ENCODE measurements at regions not wholly inside any gene's neighbourhood (a gene's known extent, or its start where the extent isn't known, plus 50 kb on each side); places are given as distances from the start of the nearest gene placed in this dataset.

DNA sequence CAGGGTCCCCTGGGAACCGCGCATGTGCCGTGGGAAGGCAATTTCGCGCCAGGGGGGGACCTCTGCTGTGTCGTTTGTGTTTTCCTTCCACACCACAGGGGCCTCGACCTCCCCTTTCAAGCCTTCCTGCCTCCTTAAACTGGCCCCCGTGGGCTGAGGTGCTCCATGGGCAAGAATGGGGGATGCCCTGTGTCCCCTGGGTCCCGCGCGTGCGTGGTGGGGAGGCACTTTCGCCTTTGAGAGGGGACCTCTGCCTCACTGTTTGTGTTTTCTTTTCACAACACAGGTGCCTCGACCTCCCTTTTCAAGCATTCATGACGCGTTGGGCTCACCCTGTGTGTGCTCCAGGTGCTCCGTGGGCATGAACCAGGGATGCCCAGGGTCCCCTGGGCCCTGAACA, 348.8 kb downstream of the ALG10 start:
- H3K9me3 ChIP-seq (replicated peaks; ENCODE audit: control insufficient read depth, low read depth, low read length), result peaks cover 93% of the 10 kb centered on the region
- no peak overlapping the region for H3K4me3 ChIP-seq (ENCODE audit: low read length)
- H3K27me3 ChIP-seq (ENCODE audit: control insufficient read depth, insufficient read depth, low read length), result no peaks in the 10 kb centered on the region
- no peaks in the 10 kb centered on the region for H3K36me3 ChIP-seq (ENCODE audit: control insufficient read depth, insufficient read depth, low read length)
- H3K27ac ChIP-seq (ENCODE audit: low read length), result no peak overlapping the region
- H3K4me1 ChIP-seq (ENCODE audit: control insufficient read depth, insufficient read depth, low read length), result no peaks in the 10 kb centered on the region
- WGBS (ENCODE audit: insufficient coverage), result 65% methylated on average over 16 of the region's 17 CpGs
- DNase-seq, result no peak

DNA sequence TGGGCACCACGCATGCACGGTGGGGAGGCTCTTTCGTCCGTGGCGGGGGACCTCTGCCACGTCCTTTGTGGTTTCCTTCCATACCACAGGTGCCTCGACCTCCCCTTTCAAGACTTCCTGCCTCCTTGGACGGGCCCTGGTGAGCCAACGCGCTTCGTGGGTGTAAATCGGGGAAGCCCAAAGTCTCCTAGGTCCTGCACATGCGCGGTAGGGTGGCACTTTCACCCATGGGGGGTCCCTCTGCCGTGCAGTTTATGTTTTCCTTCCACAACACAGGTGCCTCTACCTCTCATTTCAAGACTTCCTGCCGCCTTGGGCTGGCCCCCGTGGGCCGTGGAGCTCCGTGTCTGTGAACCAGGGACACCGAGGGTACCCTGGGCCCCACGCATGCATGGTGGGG, 349.7 kb downstream of the ALG10 start:
- peaks cover 90% of the 10 kb centered on the region for H3K9me3 ChIP-seq (replicated peaks; ENCODE audit: control insufficient read depth, low read depth, low read length)
- WGBS (ENCODE audit: insufficient coverage), result 60% methylated on average over 20 of the region's 21 CpGs
- H3K36me3 ChIP-seq (ENCODE audit: control insufficient read depth, insufficient read depth, low read length), result no peaks in the 10 kb centered on the region
- no peaks in the 10 kb centered on the region for H3K4me1 ChIP-seq (ENCODE audit: control insufficient read depth, insufficient read depth, low read length)
- DNase-seq, result no peak
- H3K27me3 ChIP-seq (ENCODE audit: control insufficient read depth, insufficient read depth, low read length), result no peaks in the 10 kb centered on the region
- no peak overlapping the region for H3K4me3 ChIP-seq (ENCODE audit: low read length)
- H3K27ac ChIP-seq (ENCODE audit: low read length), result no peak overlapping the region

DNA sequence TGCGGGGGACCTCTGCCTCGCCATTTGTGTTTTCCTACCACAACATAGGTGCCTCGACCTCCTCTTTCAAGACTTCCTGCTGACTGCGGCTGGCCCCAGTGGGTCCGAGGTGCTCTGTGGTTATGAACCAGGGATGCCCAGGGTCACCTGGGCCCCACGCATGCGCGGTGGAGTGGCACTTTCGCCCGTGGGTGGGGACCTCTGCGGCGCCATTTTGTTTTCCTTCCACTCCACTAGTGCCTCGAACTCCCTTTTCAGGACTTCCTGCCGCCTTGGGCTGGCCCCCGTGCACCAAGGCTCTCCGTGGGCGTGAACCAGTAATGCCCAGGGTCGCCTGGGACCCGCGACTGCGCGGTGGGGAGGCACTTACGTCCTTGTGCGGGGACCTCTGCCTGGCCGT, 351.6 kb downstream of the ALG10 start:
- Histone ChIP-seq H3K4me3 (ENCODE audit: low read length) (no peak overlapping the region), H3K4me1 (ENCODE audit: control insufficient read depth, insufficient read depth, low read length) (no peaks in the 10 kb centered on the region), H3K27ac (ENCODE audit: low read length) (no peak overlapping the region), H3K27me3 (ENCODE audit: control insufficient read depth, insufficient read depth, low read length) (no peaks in the 10 kb centered on the region), H3K9me3 (replicated peaks; ENCODE audit: control insufficient read depth, low read depth, low read length) (peaks cover 87% of the 10 kb centered on the region), H3K36me3 (ENCODE audit: control insufficient read depth, insufficient read depth, low read length) (no peaks in the 10 kb centered on the region)
- DNase-seq, result no peak
- 71% methylated on average over 25 of the region's 25 CpGs for WGBS (ENCODE audit: insufficient coverage)

DNA sequence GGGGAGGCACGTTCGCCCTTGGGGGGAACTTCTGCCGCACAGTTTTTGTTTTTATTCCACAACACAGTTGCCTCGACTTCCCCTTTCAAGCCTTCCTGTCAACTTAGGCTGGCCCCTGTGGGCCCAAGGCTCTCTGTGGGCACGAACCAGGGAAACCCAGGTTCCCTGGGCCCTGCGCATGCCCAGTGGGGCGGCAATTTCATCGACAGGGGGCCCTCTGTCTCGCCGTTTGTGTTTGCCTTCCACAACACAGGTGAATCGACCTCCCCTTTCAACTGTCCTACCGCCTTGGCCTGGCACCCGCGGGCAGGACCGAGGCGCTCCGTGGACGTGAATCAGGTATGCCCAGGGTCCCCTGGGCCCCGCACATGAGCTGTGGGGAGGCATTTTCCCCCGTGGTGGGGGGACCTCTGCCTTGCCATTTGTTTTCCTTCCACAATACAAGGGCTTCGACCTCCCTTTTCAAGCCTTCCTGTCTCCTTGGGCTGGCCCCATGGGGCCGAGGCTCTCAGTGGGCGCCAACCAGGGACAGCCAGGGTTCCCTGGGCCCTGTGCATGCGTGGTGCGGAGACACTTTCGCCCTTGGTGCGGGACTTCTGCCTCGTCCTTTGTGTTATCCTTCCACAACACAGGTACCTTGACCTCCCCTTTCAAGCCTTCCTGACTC, 354.0 kb downstream of the ALG10 start:
- WGBS (ENCODE audit: insufficient coverage), result 68% methylated on average over 23 of the region's 28 CpGs

DNA sequence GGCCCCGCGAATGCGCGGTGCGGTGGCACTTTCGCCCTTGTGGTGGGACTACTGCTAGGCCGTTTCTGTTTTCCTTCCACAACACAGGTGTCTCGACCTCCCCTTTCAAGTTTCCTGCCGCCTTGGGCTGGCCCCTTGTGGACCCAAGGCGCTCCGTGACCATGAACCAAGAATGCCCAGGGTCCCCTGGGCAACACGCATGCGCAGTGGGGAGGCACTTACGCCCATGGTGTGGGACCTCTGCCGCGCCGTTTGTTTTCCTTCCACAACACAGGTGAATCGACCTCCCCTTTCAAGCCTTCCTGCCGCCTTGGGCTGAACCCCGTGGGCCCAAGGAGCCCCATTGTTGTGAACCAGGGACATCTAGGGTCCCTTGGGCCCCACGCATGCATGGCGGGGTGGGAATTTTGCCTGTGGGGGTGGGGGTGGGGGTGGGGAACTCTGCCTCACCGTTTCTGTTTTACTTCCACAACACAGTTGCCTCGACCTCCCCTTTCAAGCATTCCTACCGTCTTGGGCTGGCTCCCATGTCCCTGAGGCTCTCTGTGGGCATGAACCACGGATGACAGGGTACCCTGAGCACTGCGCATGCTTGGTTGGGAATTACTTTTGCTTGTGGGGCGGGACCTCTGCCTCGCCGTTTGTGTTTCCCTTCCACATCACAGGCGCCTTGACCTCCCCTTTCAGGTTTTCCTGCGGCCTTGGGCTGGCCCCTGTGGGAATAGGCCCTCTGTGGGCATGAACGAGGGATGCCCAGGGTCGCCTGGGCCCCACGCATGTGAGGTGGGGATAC, 355.1 kb downstream of the ALG10 start:
- no peak overlapping the region for H3K27ac ChIP-seq (ENCODE audit: low read length)
- no peak overlapping the region for H3K4me3 ChIP-seq (ENCODE audit: low read length)
- no peaks in the 10 kb centered on the region for H3K4me1 ChIP-seq (ENCODE audit: control insufficient read depth, insufficient read depth, low read length)
- H3K27me3 ChIP-seq (ENCODE audit: control insufficient read depth, insufficient read depth, low read length), result no peaks in the 10 kb centered on the region
- WGBS (ENCODE audit: insufficient coverage), result 84% methylated on average over 18 of the region's 35 CpGs
- H3K36me3 ChIP-seq (ENCODE audit: control insufficient read depth, insufficient read depth, low read length), result no peaks in the 10 kb centered on the region
- DNase-seq, result no peak
- peaks cover 87% of the 10 kb centered on the region for H3K9me3 ChIP-seq (replicated peaks; ENCODE audit: control insufficient read depth, low read depth, low read length)

More for the DNA sequence above, 354.0 kb downstream of the ALG10 start:
- Histone ChIP-seq H3K27me3 (ENCODE audit: control insufficient read depth, insufficient read depth, low read length) (no peaks in the 10 kb centered on the region), H3K4me3 (ENCODE audit: low read length) (no peak overlapping the region), H3K9me3 (replicated peaks; ENCODE audit: control insufficient read depth, low read depth, low read length) (peaks cover 86% of the 10 kb centered on the region), H3K27ac (ENCODE audit: low read length) (no peak overlapping the region), H3K36me3 (ENCODE audit: control insufficient read depth, insufficient read depth, low read length) (no peaks in the 10 kb centered on the region), H3K4me1 (ENCODE audit: control insufficient read depth, insufficient read depth, low read length) (no peaks in the 10 kb centered on the region)
- no peak for DNase-seq

DNA sequence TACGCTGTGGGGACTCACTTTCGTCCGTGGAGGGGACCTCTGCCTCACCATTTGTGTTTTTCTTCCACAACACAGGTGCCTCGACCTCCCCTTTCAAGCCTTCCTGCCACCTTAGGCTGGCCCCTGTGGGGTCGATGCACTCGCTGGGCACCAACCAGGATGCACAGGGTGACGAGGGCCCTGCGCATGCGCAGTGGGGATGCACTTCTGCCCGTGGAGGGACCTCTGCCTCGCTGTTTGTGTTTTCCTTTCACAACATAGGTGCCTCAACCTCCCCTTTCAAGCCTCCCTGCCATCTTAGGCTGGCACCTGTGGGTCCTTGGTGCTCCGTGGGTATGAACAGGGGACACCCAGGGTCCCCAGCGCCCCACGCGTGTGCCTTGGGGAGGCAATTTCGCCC, 356.8 kb downstream of the ALG10 start:
- DNase-seq, result no peak
- no peak overlapping the region for H3K27ac ChIP-seq (ENCODE audit: low read length)
- H3K27me3 ChIP-seq (ENCODE audit: control insufficient read depth, insufficient read depth, low read length), result no peaks in the 10 kb centered on the region
- H3K36me3 ChIP-seq (ENCODE audit: control insufficient read depth, insufficient read depth, low read length), result no peaks in the 10 kb centered on the region
- no peaks in the 10 kb centered on the region for H3K4me1 ChIP-seq (ENCODE audit: control insufficient read depth, insufficient read depth, low read length)
- peaks cover 91% of the 10 kb centered on the region for H3K9me3 ChIP-seq (replicated peaks; ENCODE audit: control insufficient read depth, low read depth, low read length)
- no peak overlapping the region for H3K4me3 ChIP-seq (ENCODE audit: low read length)
- WGBS (ENCODE audit: insufficient coverage), result 60% methylated on average over 13 of the region's 16 CpGs

DNA sequence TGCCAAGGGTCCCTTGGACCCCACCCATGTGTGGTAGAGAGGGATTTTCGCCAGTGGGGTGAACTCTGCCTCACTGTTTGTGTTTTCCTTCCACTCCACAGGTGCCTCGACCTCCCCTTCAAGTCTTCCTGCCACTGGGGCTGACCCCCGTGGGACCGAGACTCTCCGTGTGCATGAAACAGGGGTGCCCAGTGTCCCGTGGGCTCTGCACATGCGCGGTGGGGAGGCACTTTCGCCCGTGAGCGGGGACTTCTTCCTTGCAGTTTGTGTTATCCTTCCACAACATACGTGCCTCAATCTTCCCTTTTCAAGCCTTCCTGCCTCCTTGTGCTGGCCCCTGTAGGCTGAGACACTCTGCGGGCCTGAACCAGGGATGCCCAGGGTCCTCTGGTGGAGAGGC, 362.4 kb downstream of the ALG10 start:
- DNase-seq, result no peak
- no peaks in the 10 kb centered on the region for H3K36me3 ChIP-seq (ENCODE audit: control insufficient read depth, insufficient read depth, low read length)
- no peaks in the 10 kb centered on the region for H3K4me1 ChIP-seq (ENCODE audit: control insufficient read depth, insufficient read depth, low read length)
- H3K27me3 ChIP-seq (ENCODE audit: control insufficient read depth, insufficient read depth, low read length), result no peaks in the 10 kb centered on the region
- H3K27ac ChIP-seq (ENCODE audit: low read length), result no peak overlapping the region
- peaks cover 96% of the 10 kb centered on the region for H3K9me3 ChIP-seq (replicated peaks; ENCODE audit: control insufficient read depth, low read depth, low read length)
- H3K4me3 ChIP-seq (ENCODE audit: low read length), result no peak overlapping the region
- 82% methylated on average over 12 of the region's 13 CpGs for WGBS (ENCODE audit: insufficient coverage)

DNA sequence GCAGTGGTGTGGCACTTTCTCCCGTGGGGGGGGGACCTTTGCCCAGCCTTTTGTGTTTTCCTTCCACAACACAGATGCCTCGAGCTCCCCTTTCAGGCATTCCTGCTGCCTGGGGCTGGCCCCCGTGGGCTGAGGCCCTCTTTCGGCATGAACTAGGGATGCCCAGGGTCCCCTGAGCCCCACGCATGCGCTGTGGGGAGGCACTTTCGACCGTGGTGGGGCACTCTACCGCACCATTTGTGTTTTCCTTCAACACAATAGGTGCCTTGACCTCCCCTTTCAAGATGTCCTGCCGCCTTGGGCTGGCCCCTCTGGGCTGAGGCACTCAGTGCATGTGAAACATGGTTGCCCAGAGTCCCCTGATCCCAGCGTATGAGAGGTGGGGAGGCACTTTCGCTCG, 363.7 kb downstream of the ALG10 start:
- Histone ChIP-seq H3K9me3 (replicated peaks; ENCODE audit: control insufficient read depth, low read depth, low read length) (peaks cover 97% of the 10 kb centered on the region), H3K4me3 (ENCODE audit: low read length) (no peak overlapping the region), H3K27ac (ENCODE audit: low read length) (no peak overlapping the region), H3K27me3 (ENCODE audit: control insufficient read depth, insufficient read depth, low read length) (no peaks in the 10 kb centered on the region), H3K4me1 (ENCODE audit: control insufficient read depth, insufficient read depth, low read length) (no peaks in the 10 kb centered on the region), H3K36me3 (ENCODE audit: control insufficient read depth, insufficient read depth, low read length) (no peaks in the 10 kb centered on the region)
- WGBS (ENCODE audit: insufficient coverage), result 44% methylated on average over 12 of the region's 13 CpGs
- no peak for DNase-seq

DNA sequence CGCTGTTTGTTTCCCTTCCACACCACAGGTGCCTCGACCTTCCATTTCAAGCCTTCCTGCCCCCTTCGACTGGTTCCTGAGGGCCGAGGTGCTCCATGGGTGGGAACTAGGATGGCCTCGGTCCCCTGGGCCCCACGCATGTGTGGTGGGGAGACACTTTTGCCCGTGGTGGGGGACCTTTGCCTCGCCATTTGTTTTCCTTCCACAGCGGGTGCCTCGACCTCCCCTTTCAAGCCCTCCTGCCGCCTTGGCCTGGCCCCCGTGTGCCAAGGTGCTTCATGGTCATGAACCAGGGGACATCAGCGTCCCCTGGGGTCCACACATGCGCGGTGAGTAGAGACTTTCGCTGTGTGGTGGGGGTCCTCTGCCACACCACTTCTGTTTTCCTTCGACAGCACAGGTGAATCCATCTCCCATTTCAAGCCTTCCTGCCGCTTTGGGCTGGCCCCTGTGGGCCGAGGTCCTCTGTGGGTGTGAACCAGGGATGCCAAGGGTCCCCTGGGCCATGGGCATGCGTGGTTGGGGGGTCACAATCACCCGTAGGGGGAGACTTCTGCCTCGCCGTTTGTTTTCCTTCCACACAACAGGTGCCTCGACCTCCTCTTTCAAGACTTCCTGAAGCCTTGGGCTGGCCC, 364.4 kb downstream of the ALG10 start:
- Histone ChIP-seq H3K27ac (ENCODE audit: low read length) (no peak overlapping the region), H3K4me3 (ENCODE audit: low read length) (no peak overlapping the region), H3K9me3 (replicated peaks; ENCODE audit: control insufficient read depth, low read depth, low read length) (peaks cover 97% of the 10 kb centered on the region), H3K27me3 (ENCODE audit: control insufficient read depth, insufficient read depth, low read length) (no peaks in the 10 kb centered on the region), H3K4me1 (ENCODE audit: control insufficient read depth, insufficient read depth, low read length) (no peaks in the 10 kb centered on the region), H3K36me3 (ENCODE audit: control insufficient read depth, insufficient read depth, low read length) (no peaks in the 10 kb centered on the region)
- no peak for DNase-seq
- 72% methylated on average over 12 of the region's 24 CpGs for WGBS (ENCODE audit: insufficient coverage)
